AG08395 (cell line): ENCODE measurements at regions not wholly inside any gene's neighbourhood (a gene's known extent, or its start where the extent isn't known, plus 50 kb on each side); places are given as distances from the start of the nearest gene placed in this dataset.
"Not testable (repeated sequence)": the region's sequence is repeated elsewhere in the genome, so short reads cannot be mapped to it uniquely, and the experiment has no call there.

Source experiments
- DNase-seq: peaks from one replicate; pipeline ENCODE4 v3.0.0; 2012; ENCODE audit warnings: mixed read lengths, low spot score

DNA sequence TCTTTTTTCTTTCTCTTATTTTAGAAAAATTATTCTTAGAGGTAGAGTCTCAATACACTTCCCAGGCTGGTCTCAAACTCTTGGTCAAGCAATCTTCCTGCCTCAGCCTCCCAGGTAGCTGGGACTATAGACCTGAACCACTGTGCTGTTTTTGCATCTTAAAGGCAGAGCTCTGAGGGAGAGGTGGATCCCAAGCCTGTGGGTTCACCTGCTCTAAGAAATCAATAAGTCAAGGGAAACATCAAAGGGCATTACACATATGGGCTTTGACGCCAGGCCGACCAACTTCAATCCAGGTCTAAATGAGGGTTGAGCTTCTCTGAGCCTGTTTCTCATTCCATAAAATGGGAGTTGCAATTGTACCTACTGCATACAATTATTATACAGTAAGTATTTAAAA lies 223.9 kb downstream of the LY86 start:
- DNase-seq, result no peak

DNA sequence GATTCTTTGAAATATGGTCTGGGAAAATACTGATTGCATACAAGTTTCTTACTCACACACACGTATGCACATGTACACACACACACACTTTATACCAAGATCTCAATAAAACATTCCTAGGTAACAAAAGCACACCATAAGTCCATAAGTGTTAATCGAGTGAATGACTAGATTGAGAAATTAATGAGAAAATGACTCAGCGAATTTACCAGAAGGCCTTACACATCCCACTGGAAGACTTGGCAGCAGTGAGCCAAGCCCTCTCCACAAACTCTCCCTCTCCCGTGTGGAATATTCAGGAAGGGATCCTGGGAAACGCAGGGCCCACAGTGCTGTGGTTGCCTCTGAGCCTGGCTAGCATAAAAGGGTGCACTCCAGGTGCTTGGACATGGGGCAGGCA lies 227.2 kb downstream of the LY86 start:
- no peak for DNase-seq

GRCh38 chr6:6816716-6817115 lies 228.2 kb downstream of the LY86 start:
- no peak for DNase-seq

DNA sequence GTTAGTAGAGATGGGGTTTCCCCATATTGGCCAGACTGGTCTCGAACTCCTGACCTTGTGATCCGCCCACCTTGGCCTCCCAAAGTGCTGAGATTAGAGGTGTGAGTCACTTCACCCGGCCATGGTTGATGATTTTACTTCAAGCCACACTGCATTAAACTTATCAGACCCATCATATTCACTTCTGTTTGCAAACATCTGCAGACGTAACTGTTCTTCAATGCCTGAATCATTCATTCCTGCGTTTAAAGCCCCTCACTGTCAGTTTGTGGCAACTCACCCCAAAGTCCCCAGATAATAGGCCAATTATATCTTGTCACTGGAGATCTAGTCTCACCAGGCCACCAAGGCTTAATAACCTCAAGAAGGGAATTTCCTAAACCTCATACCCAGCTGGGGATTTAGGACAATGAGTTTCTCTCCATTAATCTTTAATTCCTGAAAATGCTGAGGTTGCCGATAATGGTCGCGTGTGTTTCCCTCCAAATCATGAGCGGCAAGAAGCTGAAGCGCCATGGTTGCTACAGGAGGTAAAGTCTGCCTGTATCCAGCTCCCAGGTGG lies 229.6 kb downstream of the LY86 start:
- DNase-seq, result no peak

DNA sequence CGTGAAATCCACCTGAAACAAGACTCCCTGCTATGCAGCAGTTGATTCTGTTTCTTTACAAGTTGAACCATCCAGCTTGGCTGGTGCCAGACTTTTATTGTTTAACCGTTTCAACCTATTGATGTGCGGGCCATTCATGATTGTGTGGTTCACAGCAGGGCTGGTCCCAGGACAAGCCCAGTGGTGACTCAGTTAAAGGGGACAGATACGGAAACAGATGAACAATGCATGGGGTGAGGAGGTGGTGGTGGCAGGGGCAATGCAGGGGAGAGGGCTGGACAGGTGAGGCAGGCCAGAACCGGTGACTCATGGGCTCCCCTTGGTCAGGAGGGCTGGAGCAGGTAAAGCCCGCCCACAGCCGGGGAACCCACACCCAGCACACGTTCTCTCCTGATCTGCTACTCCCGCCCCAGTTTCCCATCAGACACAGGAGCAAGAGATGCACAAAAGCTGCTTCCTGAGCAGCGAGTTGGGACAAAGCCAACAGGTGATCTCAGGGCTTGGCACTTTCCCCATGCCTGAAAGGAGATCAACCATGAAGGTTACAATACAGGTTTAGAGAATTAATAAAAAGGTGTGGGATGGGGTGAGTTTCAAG lies 232.2 kb downstream of the LY86 start:
- no peak for DNase-seq

- DNase-seq, result no peak
These were observed 233.2 kb downstream of the LY86 start for GRCh38 chr6:6821639-6822261.

- DNase-seq, result no peak
These were observed 234.5 kb downstream of the LY86 start for GRCh38 chr6:6823030-6823429.

DNA sequence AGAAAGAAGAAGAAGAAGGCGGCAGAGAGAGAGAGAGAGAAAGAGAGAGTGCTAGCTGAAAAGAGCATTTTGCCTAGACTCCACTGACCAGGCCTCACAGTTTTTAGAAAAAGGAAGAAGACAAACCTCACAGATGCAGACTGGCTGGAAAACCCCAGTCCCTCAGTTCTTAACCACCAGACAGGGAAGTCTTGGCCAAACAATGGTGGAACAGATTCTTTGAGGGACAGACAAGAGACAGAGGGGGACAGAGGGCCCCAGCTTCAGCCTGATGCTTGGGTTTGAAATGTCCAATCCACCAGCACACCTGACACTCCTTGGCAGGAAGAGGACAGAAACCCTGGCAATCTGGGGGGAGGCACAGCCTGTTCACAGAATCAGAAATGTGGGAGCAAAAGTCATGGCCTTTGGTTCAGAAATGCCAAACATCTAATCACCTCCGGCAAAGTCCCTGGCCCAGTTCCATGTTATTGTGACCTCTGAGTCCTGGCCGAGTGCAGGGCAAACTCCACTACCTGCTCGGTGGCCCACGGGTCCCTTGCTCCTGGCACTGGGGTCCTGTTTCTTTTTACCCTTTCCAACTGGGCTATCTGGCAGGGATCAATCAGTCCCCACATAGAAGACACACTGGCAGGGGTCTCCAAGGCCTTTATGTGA lies 235.2 kb downstream of the LY86 start:
- no peak for DNase-seq

DNA sequence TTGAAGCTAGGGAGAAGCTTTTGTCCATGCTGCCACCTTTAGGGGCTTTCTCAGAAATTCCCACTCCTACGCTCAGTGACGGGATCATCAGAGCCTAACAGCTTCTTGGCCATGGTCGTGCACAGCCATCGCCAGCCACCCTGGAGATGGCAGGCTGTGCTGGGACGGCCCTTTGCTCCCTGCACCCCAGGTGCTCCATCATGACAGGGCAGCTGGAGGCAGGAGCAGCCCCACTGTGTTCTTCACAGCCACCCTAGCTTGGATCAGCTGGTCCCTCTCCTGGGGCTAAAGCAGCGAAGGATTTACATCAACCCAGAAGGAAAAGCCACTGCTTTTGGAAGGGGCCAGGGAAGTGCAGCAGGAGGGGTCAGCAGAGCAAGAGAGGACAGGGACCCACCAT lies 235.9 kb downstream of the LY86 start:
- no peak for DNase-seq

DNA sequence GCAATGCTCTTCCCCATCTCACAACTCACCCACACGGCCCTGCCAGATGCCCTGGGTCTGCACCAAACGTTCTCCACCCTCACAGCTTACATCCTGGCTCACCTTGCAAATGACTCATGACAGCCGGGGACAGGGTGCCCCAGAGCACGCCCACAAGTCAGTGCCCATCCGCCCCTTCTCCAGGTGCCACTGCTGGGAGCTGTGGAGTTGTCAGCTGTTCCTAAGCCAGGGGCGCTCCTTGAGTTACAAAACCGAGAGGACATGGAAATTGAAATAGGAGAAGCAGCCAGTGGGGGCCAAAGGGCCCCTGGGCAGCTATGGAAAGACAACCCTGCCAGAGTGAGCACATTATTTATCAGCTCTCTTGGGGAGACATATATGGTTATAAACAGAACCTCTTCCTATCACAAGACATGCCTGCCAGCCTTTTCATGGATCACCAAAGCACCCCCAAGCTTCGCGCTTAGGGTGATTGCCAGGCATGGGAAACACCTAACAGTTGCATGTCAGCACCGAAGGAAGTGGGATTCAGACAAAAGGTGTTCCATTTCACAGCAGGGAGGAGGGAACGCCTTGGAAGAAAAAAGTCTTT lies 236.8 kb downstream of the LY86 start:
- no peak for DNase-seq

DNA sequence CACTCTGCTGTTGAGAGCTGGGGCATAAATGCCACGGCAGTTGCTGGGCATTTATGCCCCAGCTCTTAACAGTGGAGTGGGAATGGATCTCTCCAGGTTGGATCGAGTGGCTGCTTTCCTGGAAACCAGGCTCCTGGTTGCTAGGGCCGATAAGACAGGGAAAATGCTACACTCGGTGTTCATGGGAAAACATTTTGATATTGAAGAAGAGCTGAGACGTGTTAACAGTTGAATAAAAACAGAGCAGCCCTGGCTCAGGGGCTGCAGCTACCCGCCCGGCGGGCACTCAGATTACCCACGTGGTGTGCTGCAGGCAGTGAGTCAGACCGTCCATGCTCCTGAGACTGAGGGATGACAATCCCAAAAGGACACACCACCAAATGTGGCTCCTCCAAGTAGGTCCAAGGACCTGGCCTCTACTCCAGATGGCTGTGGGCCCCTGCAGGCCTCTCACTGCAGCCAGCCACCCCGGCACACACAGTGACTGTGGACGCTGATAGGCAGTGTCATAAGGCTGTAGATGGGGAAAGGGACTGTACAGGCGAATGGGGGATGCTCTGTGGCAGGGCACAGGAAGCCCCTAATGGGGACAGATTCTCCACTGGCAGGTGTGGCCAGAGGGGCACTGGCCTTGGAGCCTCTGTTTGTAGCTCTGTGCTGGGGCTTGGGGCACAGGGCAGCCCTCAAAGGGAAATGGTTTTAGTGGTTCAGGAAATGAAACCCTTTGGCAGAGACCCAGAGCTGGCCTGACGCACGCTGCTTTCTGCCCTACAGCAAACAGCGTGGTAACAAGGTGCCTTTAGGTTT lies 237.8 kb downstream of the LY86 start:
- peak; percentile 13 for DNase-seq

- no peak for DNase-seq
These were observed 238.4 kb downstream of the LY86 start for GRCh38 chr6:6826961-6827360.

DNA sequence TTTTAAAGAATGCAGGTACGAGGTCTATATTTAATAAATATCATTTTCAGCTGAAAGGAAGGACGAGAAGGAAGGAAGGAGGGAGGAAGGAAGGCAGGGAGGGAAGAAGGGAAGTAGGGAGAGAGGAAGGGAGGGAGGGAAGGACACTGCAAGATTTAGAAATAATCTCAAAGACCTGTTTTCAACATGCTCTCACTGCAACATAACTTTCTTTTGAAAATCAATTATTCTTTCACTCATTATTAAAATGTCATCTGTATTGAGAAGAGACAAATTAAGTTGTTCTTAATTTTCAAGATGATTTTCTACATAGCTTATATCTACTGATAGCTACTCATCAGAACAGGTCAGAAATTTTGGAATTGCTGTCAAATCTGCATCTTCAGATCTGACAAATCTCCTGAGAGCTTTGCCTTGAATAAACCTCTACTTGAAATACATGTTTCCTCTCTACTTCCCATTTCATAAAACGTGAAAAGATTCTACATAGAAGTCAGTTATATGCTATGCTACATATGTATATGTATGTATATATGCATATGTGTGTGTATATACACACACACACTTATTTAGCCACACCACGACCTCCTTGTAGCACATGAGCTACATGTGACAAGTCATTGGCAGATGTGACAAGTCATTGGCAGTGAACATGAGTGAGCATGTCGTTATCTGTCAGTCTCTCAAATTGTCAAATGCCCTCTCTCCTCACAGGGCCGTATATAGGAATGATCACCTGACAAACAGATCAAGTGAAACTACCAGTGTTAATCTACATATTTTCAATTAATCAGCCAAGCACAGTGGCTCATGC lies 241.6 kb downstream of the LY86 start:
- no peak for DNase-seq

DNA sequence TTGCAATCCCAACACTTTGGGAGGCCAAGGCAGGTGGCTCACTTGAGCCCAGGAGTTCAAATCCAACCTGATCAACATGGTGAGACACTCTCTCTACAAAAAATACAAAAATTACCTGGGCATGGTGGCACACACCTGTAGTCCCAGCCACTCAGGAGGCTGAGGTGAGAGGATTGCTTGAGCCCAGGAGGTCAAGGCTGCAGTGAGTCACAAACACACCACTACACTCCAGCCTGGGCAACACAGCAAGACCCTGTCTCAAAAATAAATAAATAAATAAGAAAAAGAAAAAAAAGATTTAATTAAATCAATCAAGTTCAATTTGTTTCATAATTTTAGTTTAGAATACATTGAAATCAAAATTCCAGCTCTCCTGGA lies 242.2 kb downstream of the LY86 start:
- DNase-seq, result not testable (repeated sequence)

DNA sequence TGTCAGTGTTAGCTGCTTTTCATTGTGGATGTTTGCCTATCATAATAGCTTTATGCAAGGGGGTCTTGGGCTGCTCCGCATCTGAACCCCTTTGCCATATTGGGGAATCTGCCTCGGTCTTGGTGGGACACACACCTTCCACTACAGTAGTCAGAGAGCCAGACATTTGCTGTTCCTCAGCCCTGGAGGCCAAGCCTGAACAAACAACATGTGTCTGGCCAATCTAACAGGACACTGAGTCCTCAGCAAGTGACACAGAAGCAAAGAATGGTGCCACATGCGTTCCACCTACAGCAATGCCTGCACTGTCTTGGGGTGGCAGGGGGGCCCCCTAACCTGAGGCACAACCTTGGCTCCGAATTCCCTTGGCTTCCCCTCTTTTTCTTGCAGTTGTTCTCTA lies 243.9 kb downstream of the LY86 start:
- no peak for DNase-seq

DNA sequence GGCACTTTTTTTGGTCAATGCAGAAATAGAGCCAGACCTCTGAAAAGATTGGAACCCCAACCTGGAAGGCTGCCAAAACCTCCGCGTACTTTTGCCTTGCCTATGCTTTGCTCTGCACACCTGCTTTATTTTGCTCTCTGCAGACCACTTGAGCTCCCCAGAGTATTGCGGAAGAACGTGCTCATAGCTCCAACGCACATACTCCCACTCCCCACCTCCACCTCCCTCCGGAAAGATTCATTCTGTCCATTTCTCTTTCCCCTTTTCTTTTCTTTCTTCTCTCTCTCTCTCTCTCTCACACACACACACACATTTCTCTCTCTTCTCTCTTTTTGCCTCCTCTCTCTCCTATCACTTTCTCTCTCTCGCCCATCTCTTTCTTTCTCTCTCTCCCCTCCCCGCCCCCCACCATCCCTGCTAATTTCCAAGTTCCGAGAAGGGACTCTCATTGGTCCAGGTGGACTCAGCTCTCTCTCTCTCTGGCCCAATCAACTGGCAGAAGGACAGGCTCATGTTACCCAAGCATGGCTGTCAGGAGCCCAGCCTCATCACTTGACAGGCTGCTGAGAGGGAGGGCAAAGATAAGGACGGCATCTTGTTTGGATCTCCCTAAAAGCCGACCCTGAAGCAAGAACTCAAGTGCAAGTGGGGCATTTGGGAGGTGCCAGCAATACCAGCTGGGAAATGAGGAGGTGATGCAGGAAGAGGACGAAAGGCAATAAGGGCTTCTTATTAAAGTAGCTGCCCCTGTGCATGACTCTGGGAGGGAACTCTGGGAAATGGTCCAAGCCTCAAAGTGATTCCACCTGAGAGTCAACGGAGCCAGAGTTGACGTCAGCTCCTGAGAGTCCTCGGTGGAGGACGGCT lies 246.1 kb downstream of the LY86 start:
- no peak for DNase-seq

DNA sequence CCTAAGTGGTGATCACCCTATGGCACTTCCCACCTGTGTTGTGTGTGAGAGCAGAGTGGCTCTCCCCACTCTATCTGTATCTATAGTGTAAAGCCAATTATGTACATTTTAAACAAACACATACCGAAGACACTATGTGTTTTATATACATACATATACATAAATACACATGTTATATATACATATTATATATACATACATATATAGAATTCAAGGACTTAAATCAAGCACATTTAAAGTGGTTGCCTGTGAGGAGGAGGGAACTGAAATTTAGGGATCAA lies 246.6 kb downstream of the LY86 start:
- DNase-seq, result no peak

DNA sequence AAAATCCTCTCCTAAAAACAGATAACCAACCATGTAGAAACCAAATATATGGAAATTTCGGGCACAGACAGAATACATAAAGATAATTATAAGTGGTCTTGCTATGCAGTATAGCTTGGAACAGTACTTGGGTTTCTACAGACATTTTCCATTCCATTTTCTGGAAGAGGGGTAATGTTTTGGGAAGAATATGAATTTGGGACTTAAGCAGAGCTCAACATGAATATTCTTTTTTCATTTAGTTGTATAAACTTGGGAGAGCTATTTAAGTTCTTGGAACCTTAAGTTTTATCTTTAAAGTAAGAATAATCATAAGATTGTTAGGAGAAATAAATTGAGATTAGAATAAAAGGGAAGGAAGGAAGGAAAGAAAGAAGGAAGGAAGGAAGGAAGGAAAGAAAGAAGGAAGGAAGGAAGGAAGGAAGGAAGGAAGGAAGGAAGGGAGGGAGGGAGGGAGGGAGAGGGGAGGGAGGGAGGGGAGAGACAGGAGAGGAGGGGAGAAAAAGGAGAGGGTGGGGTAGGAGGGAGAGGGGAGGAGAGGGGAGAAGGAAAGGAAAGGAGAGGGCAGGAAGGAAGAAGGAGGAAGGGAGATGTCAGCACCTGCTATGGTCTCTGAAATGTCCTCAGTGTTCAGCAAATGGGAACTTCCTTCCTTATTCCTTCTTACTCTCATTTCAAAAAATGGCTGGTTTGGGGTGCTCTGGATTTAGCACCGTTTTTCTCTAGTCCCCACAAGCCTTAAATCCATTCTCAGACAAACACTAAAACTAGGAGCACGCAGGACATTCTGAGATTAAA lies 248.3 kb downstream of the LY86 start:
- no peak for DNase-seq

DNA sequence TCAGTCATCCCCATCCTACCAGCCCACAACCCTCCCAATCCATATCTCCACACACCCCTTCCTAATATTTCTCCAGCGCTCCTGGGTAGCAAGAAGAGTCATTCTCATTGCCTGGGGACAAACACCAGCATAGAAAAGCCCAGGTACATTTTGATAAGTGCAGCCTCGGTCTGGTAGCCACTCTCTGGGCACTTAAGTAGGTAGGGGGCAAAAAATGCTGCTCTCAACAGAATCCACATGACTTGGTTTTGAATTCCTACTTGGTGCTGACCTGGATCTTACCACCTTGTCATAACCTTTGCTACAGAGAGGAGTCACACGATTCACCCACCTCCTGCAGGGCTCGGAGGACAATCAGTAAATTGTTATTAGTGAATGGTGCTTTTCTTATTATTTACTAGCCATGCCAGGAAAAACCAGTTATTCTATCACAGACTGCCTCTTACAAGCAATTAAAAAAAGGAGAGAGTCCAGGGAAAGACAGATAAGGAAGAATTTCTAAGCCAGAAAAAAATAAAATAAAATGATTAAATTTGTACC lies 249.1 kb downstream of the LY86 start:
- DNase-seq, result no peak
